Stimulated activated CD4-positive, alpha-beta T cell treated with anti-CD3 and anti-CD28 coated beads, Interleukin-1b, Interleukin-23, amount 100 ng/mL, for 4 hours (primary cell): ENCODE measurements at regions not wholly inside any gene's neighbourhood (a gene's known extent, or its start where the extent isn't known, plus 50 kb on each side); places are given as distances from the start of the nearest gene placed in this dataset.
"Not testable (repeated sequence)": the region's sequence is repeated elsewhere in the genome, so short reads cannot be mapped to it uniquely, and the experiment has no call there.

Experiments
- DNase-seq, 2 donors: peaks; one replicate each; pipeline ENCODE4 v3.0.0-alpha.2; 2020; ENCODE audit warnings: low read depth in 2 of 2

GRCh38 chr3:177705976-177706823, 508.9 kb upstream of the TBL1XR1 start:
- no peak for DNase-seq

GRCh38 chr3:177709470-177709869, 512.2 kb upstream of the TBL1XR1 start:
- not testable (repeated sequence) for DNase-seq

- no peak for DNase-seq
Observed at GRCh38 chr3:177710506-177710905, 513.2 kb upstream of the TBL1XR1 start.

GRCh38 chr3:177711637-177712036, 514.4 kb upstream of the TBL1XR1 start:
- no peak for DNase-seq

- DNase-seq, result no peak
Observed at GRCh38 chr3:177713928-177714900, 516.9 kb upstream of the TBL1XR1 start.

- no peak for DNase-seq
Observed at GRCh38 chr3:177714945-177715344, 517.7 kb upstream of the TBL1XR1 start.

GRCh38 chr3:177715980-177716379, 518.7 kb upstream of the TBL1XR1 start:
- no peak for DNase-seq

GRCh38 chr3:177720927-177721326, 523.6 kb upstream of the TBL1XR1 start:
- DNase-seq, result not testable (repeated sequence)

- DNase-seq, result no peak
Observed at GRCh38 chr3:177721864-177722785, 524.8 kb upstream of the TBL1XR1 start.

GRCh38 chr3:177724020-177724638, 526.8 kb upstream of the TBL1XR1 start:
- DNase-seq, result no peak

- DNase-seq, result no peak
Observed at GRCh38 chr3:177725165-177725564, 527.9 kb upstream of the TBL1XR1 start.

GRCh38 chr3:177726807-177727206, 529.5 kb upstream of the TBL1XR1 start:
- no peak for DNase-seq

- no peak for DNase-seq
Observed at GRCh38 chr3:177729956-177730681, 532.8 kb upstream of the TBL1XR1 start.

- no peak for DNase-seq
Observed at GRCh38 chr3:177730814-177731213, 533.5 kb upstream of the TBL1XR1 start.

GRCh38 chr3:177731644-177732268, 534.5 kb upstream of the TBL1XR1 start:
- no peak for DNase-seq

GRCh38 chr3:177733233-177733632, 536.0 kb upstream of the TBL1XR1 start:
- no peak for DNase-seq

- DNase-seq, result no peak
Observed at GRCh38 chr3:177733936-177734335, 536.7 kb upstream of the TBL1XR1 start.

GRCh38 chr3:177735431-177735830, 538.1 kb upstream of the TBL1XR1 start:
- no peak for DNase-seq

GRCh38 chr3:177739461-177739860, 542.2 kb upstream of the TBL1XR1 start:
- no peak for DNase-seq

- DNase-seq, result no peak
Observed at GRCh38 chr3:177740254-177740653, 543.0 kb upstream of the TBL1XR1 start.
